ENCODE measurements at regions not wholly inside any gene's neighbourhood (a gene's known extent, or its start where the extent isn't known, plus 50 kb on each side); places are given as distances from the start of the nearest gene placed in this dataset.
"Not testable (repeated sequence)": the region's sequence is repeated elsewhere in the genome, so short reads cannot be mapped to it uniquely, and the experiment has no call there.

DNA sequence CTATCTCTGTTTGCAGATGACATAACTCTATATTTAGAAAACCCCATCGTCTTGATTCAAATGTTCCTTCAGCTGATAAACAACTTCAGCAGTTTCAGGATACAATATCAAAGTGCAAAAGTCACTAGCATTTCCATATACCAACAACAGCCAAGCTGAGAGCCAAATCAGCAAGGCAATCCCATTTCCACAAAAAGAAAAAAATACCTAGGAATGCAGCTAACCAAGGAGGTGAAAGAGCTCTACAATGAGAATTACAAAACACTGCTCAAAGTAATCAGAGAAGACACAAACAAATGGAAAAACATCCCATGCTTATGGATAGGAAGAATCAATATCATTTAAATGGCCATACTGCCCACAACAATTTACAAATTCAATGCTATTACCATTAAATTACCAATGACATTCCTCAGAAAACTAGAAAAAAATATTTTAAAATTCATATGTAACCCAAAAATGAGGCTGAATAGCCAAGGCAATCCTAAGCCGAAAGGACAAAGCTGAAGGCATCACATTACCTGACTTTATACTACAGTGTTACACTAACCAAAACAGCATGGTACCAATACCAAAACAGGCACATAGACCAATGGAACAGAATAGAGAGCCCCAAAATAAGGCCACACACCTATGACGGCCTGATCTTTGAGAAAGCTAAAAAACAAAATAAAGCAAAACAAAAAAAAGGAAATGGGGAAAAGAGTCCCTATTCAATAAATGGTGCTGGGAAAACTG lies 901.7 kb downstream of the LRFN5 start:
- no peak for DNase-seq (ENCODE audit: low spot score in 2 of 2)
- no peak for FAIRE-seq

DNA sequence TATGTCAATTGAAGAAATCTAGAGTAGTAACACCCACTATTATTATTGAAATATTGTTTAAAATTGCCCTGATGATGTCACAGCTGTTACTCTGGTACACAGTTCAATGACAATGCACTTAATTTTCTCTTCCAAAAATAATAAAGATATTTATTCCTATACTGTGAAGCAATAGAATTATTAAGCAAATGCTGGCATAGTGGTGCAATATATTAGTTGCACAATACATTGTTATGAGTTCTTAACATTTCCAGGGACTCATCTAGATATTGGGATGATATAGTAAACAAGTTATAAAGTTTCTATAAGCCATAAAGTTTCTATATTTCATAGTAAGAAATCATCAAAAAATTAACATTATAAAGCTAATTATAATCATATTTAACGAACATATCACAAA lies 897.8 kb downstream of the LRFN5 start:
- DNase-seq (ENCODE audit: low spot score in 2 of 2): no peak
- no peak for FAIRE-seq

- DNase-seq (ENCODE audit: low spot score in 2 of 2) (no peak), FAIRE-seq (no peak)
These were observed 892.5 kb downstream of the LRFN5 start for GRCh38 chr14:42499137-42499536.

DNA sequence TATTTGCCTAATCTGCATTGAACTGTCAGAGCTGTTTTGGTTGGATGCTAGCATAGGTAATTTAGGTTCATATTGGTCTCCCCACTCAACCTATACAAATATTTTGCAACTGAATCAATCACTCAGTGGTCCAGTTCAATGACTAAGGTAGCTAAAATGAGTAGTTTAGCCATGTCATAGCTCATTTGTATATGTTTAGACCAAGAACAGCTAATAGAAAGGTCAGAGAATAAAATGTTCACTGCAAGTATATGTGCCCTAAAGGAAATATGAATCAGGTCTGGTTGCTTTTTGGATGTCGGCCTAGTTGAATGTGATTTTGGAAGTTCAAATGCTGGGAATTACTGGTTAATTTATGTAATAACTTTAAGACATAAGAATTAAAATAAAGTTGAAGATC lies 883.9 kb downstream of the LRFN5 start:
- FAIRE-seq (no peak), DNase-seq (ENCODE audit: low spot score in 2 of 2) (no peak)

DNA sequence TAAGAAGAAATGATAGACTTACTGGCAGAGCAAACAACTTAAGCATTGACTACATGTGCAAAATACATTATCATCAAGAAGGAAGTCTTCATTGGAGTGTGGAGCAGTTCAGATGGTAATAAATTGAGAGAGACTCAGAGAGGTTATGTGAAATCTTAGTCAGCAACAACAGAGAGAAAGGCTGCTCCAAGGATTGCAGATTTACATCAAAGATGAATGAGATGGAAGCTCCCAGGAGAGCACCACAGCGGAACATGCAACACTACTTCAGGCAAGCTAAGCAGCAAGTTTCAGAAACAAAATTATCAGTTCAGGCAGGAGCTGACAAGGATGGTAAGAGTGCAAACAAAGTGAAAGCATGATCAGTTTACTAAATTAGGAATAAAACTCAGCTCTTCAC lies 882.3 kb downstream of the LRFN5 start:
- no peak for DNase-seq (ENCODE audit: low spot score in 2 of 2)
- no peak for FAIRE-seq

DNA sequence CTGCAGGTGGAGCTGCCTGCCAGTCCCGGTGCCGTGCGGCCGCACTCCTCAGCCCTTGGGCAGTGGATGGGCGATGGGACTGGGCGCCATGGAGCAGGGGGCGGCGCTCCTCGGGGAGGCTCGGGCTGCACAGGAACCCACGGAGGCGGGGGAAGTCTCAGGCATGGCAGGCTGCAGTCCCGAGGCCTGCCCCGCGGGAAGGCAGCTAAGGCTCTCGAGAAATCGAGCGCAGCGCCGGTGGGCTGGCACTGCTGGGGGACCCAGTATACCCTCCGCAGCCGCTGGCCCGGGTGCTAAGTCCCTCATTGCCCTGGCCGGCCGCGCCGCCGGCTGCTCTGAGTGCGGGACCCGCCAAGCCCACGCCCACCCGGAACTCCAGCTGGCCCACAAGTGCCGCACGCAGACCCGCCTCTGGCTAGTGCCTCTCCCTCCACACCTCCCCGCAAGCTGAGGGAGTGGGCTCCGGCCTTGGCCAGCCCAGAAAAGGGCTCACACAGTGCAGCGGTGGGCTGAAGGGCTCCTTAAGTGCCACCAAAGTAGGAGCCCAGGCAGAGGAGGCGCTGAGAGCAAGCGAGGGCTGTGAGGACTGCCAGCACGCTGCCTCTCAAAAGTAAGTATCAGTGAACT lies 875.8 kb downstream of the LRFN5 start:
- not testable (repeated sequence) for FAIRE-seq

GRCh38 chr14:42481714-42482113 lies 875.0 kb downstream of the LRFN5 start:
- not testable (repeated sequence) for DNase-seq (ENCODE audit: low spot score in 2 of 2); FAIRE-seq

More for the DNA sequence above, 875.8 kb downstream of the LRFN5 start:
- not testable (repeated sequence) for DNase-seq (ENCODE audit: low spot score in 2 of 2)

GRCh38 chr14:42480255-42480654 lies 873.6 kb downstream of the LRFN5 start:
- DNase-seq (ENCODE audit: low spot score in 2 of 2) (no peak), FAIRE-seq (no peak)

DNA sequence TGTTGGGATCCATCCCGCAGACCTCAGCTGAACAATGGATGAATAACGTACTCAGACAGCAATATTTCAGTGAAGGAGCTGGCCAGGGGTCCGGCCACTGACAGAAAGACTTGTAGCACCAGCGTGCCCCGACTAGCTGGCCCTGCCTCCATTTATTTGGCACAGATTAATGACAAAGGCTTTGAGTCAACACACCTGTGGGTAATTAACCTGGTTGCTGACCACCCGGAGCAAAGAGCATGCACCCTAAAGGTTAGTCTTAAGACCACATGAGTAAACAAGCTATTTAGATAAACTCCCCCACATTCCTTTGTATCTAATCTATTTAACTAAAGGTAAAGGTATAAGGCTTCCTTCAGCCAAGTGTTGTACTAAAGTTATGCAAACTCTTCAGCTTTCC lies 868.6 kb downstream of the LRFN5 start:
- DNase-seq (ENCODE audit: low spot score in 2 of 2) (no peak), FAIRE-seq (no peak)

- no peak for FAIRE-seq
- no peak for DNase-seq (ENCODE audit: low spot score in 2 of 2)
These were observed 863.7 kb downstream of the LRFN5 start for GRCh38 chr14:42470427-42470719.

- no peak for DNase-seq (ENCODE audit: low spot score in 2 of 2)
- FAIRE-seq: no peak
These were observed 863.2 kb downstream of the LRFN5 start for GRCh38 chr14:42469637-42470426.

- no peak for FAIRE-seq
- DNase-seq (ENCODE audit: low spot score in 2 of 2): no peak
These were observed 854.0 kb downstream of the LRFN5 start for GRCh38 chr14:42460673-42461072.

DNA sequence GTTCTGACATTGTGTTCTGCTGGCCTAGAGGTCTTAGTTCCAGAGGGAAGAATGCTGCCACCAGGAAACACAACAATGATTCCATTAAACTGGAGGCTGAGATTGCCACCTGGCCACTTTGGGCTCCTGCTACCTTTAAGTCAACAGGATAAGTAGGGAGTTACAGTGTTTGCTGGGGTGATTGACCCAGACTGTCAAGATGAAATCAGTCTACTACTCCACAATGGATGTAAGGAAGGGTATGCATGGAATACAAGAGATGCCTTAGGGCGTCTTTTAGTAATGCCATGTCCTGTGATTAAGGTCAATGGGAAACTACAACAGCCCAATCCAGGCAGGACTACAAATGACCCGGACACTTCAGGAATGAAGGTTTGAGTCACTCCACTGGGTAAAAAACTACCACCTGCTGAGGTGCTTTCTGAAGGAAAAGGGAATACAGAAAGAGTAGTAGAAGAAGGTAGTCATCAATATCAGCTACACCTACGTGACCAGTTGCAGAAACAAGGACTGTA lies 852.6 kb downstream of the LRFN5 start:
- no peak for DNase-seq (ENCODE audit: low spot score in 2 of 2)

GRCh38 chr14:42441615-42442014 lies 834.9 kb downstream of the LRFN5 start:
- DNase-seq (ENCODE audit: low spot score in 2 of 2): no peak
- FAIRE-seq: no peak

More for the DNA sequence above, 852.6 kb downstream of the LRFN5 start:
- FAIRE-seq: no peak

- FAIRE-seq (no peak), DNase-seq (ENCODE audit: low spot score in 2 of 2) (no peak)
These were observed 831.1 kb downstream of the LRFN5 start for GRCh38 chr14:42437809-42438208.

GRCh38 chr14:42429401-42429800 lies 822.7 kb downstream of the LRFN5 start:
- DNase-seq (ENCODE audit: low spot score in 2 of 2) (no peak), FAIRE-seq (no peak)

DNA sequence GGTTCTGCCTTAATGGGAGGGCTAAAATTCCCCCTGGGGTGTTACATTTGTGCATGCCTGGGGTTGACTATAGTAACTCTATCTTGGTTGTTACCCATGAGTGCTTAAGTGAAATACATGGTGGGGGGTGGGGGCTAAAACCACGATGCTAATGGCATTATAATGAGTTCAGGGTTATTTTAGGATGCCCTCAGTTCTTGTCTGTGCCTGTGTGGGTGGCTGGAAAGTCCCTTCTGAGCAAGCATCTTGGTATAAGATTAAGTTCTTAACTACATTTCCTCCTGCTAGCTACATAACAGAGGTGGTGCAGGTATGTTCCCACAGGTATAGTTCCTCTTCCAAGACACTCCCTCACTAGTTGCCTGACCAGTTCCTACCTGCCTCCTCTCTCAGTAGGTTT lies 822.3 kb downstream of the LRFN5 start:
- no peak for FAIRE-seq
- DNase-seq (ENCODE audit: low spot score in 2 of 2): no peak

GRCh38 chr14:42424501-42424900 lies 817.8 kb downstream of the LRFN5 start:
- FAIRE-seq: no peak

GRCh38 chr14:42421377-42422078 lies 814.9 kb downstream of the LRFN5 start:
- FAIRE-seq (no peak), DNase-seq (ENCODE audit: low spot score in 2 of 2) (no peak)

More at GRCh38 chr14:42424501-42424900, 817.8 kb downstream of the LRFN5 start:
- no peak for DNase-seq (ENCODE audit: low spot score in 2 of 2)

DNA sequence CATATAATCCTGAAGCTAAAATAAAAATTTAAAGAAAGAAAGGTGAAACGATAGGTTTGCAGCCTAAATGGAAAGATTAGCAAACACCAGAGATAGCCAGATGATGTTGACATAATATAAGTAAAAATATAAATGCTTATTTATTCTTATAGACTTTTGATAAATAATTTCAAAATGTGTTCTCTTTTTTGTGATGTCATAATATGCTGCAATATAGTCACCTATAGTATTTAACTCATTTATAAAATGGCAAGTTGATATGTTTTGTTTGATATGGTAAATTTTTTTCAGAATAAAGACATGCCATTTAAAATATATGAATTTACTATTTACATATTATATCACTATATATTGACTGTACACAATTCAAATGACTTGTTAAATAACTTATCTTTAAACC lies 813.4 kb downstream of the LRFN5 start:
- FAIRE-seq (peak; percentile 64), DNase-seq (ENCODE audit: low spot score in 2 of 2) (no peak)

DNA sequence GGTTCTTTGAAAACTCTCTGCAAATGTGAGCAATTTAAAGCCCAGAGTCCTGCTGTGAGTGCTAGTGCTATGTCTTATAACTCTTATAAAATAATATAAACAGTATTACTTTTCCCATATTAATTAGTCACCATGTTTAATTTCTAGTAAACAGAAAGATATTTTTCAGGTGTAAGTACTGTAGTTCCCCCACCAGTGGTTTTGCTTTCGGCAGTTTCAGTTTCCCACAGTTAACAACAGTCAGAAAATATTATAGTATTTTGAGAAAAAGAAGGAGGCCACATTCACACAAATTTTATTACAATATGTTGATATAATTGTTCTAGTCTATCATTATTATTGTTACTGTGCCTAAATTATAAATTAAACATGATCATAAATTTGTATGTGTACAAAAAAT lies 800.5 kb downstream of the LRFN5 start:
- no peak for DNase-seq (ENCODE audit: low spot score in 2 of 2)
- FAIRE-seq: no peak
